GM21737 (cell line): ENCODE measurements at regions not wholly inside any gene's neighbourhood (a gene's known extent, or its start where the extent isn't known, plus 50 kb on each side); places are given as distances from the start of the nearest gene placed in this dataset.
"Not testable (repeated sequence)": the region's sequence is repeated elsewhere in the genome, so short reads cannot be mapped to it uniquely, and the experiment has no call there.

Source experiments
- ATAC-seq: cut with Tn5 transposase; IDR thresholded peaks from one replicate; pipeline ENCODE4 v1.9.1; 2021; ENCODE audit warnings: mild to moderate bottlenecking, moderate library complexity; ENCODE audit not compliant: unreplicated experiment

GRCh38 chr6:115467726-115468125 is 593.0 kb downstream of the FRK start:
- no peak for ATAC-seq

GRCh38 chr6:115460913-115461312 is 599.8 kb downstream of the FRK start:
- no peak for ATAC-seq

GRCh38 chr6:115456848-115457247 is 603.8 kb downstream of the FRK start:
- ATAC-seq = no peak

- ATAC-seq = no peak
Observed at GRCh38 chr6:115443825-115444478, 616.7 kb downstream of the FRK start.

- ATAC-seq = no peak
Observed at GRCh38 chr6:115442323-115442722, 618.4 kb downstream of the FRK start.

- ATAC-seq = no peak
Observed at GRCh38 chr6:115441651-115442050, 619.0 kb downstream of the FRK start.

- ATAC-seq = no peak
Observed at GRCh38 chr6:115415378-115415777, 645.3 kb downstream of the FRK start.

- not testable (repeated sequence) for ATAC-seq
Observed at GRCh38 chr6:115414916-115415315, 645.8 kb downstream of the FRK start.

- no peak for ATAC-seq
Observed at GRCh38 chr6:115411756-115412155, 648.9 kb downstream of the FRK start.

GRCh38 chr6:115404446-115404845 is 656.2 kb downstream of the FRK start:
- ATAC-seq = no peak

- no peak for ATAC-seq
Observed at GRCh38 chr6:115398607-115399006, 662.1 kb downstream of the FRK start.

GRCh38 chr6:115396112-115396906 is 664.4 kb downstream of the FRK start:
- ATAC-seq = no peak

- ATAC-seq = no peak
Observed at GRCh38 chr6:115393821-115394220, 666.9 kb downstream of the FRK start.

- no peak for ATAC-seq
Observed at GRCh38 chr6:115370202-115370601, 690.5 kb downstream of the FRK start.

GRCh38 chr6:115365783-115366182 is 694.9 kb downstream of the FRK start:
- no peak for ATAC-seq

- peak; percentile 74 for ATAC-seq
Observed at GRCh38 chr6:115363379-115363778, 697.3 kb downstream of the FRK start.

GRCh38 chr6:115362234-115362633 is 698.5 kb downstream of the FRK start:
- ATAC-seq = no peak

GRCh38 chr6:115360602-115361325 is 699.9 kb downstream of the FRK start:
- no peak for ATAC-seq

GRCh38 chr6:115358616-115359015 is 702.1 kb downstream of the FRK start:
- ATAC-seq = no peak

- no peak for ATAC-seq
Observed at GRCh38 chr6:115356371-115356770, 704.3 kb downstream of the FRK start.

- ATAC-seq = no peak
Observed at GRCh38 chr6:115323001-115323400, 737.7 kb downstream of the FRK start.

GRCh38 chr6:115319823-115320222 is 740.9 kb downstream of the FRK start:
- ATAC-seq = no peak
